HG02970 (cell line): ENCODE measurements at regions not wholly inside any gene's neighbourhood (a gene's known extent, or its start where the extent isn't known, plus 50 kb on each side); places are given as distances from the start of the nearest gene placed in this dataset.
"Not testable (repeated sequence)": the region's sequence is repeated elsewhere in the genome, so short reads cannot be mapped to it uniquely, and the experiment has no call there.

Experiments
- ATAC-seq: cut with Tn5 transposase; IDR thresholded peaks from one replicate; pipeline ENCODE4 v1.9.1; 2021; ENCODE audit warnings: mild to moderate bottlenecking, moderate library complexity, moderate number of reproducible peaks; ENCODE audit not compliant: unreplicated experiment, low FRiP score

DNA sequence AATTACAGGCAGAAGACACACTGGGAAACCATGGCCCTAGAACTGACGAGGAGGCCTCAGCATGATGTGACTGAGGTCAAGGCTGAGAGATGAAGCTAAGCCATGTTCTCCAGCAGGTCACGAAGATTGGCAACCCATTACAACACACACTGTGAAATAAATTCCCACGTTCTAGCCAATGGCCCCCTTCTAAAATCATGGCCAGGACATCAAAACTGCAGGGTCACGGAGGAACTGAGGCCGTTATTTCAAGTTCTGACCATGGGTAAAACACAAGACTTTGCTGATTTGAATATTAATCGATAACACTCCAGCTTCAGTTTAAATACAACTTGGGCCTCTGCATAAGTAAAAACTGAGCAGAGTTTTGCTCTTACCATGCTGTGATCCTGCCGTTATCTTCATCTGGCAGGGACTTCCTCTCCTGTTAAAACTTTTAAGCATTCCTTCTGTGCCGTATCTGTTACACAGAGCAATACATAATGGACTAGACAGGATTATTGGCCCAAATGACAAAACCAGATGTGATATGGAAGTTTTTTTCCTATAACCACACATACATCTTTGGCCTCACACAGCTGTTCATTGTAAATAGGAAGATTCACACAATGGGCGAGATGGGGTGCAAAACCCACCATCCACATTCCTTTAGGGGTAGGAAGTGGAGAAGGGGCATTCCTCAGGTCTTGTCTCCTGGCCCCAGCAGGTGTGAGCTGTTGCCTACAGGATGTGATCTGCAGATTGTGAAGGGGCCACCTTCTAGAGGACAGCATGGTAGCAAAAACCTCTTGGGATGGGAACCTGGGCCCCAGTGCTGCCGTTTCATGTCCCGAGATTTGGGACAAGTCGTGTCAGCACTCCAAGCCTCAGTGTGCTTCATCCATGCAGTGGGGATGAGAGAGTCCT is 207.4 kb downstream of the OPA1 start:
- no peak for ATAC-seq

GRCh38 chr3:193801097-193801496 is 208.1 kb downstream of the OPA1 start:
- ATAC-seq, result no peak

- ATAC-seq, result no peak
Observed at GRCh38 chr3:193803288-193803687, 210.3 kb downstream of the OPA1 start.

DNA sequence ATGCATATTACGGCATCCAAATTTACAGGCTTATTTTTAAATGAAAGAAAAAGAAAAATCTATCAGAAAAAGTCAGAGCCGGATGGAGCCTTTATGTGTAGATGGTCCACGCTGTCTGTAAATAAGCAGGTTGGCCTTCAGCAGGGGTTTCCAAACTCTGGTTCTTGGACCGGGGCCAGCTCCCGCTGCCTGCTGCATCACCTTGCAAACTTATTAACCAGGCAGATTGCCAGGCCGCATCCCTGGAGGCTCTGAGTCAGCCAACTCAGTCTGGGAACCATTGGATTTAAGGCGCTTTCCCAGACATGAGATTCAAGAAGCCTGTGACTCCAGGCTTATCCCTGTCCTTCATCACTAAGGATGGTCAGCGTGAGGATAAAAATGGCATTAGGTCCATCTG is 212.4 kb downstream of the OPA1 start:
- no peak for ATAC-seq

DNA sequence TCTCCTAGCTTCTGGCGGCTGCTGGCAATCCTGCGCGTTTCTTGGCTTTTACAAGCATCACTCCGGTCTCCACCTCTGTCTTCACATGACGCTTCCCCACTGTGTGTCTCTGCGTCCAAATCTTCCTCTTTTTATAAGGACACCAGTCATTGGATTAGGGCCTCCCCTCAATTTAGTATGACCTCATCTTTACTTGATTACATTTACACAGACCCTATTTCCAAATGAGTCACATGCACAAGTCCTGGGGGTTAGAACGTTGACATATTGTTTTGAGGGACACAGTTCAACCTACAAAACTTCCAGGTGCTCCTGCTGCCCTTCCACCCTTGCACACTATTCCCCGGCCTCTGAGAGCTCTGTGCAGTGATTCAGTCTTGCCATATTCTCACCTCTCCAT is 215.3 kb downstream of the OPA1 start:
- no peak for ATAC-seq

DNA sequence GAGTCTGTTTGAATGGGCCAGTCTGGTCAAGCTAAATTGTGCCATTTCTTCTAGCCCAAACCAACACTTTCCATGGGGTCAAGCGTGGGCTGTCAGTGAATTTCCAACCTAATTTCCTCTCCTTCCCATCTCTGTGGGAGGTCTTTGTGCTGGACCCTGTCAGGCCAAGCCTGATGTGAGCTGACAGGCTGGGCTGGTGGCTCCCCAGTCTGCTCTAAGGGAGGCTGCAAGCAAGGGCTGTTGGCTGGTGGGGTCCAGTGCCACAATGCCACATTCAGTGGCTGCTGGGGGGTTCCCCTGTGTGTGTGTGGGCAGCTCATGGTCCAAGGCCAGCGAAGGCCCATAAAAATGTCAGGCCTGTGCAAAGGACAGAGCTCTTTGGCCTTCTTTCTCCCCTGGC is 216.1 kb downstream of the OPA1 start:
- no peak for ATAC-seq

GRCh38 chr3:193812078-193812725 is 219.2 kb downstream of the OPA1 start:
- ATAC-seq, result no peak

DNA sequence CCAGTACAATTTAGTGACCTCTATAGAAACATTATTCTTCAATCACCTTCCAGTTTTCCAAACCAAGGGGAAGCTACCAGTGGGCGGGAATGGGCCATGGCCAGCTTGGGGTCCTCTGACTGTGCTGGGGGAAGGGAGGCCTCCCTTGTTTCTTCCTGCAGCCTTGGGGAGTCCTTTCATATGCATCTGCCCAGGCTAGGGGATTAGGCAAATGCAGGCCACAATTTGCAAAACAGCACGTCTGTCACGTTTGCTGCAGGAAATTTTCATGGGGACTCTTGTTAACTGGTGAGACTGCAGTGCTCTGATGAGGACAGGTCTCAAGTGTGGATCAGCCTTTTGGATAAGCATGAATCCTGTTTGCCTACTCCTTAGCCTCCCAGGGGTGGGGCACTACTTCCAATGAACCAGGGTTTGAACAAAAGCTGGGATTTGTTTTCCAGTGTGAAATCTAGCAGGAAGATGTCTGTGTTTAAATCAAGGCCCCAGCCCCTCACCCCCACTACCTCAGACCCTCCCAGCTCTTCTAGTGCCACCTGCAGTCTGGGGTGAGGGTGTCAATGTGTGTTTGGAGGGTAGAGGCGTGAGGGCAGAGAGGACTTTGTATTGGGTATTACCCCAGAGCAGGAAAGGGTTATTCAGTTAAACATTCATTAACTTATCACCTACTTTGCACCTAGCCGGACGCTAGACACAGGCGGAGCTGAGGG is 219.9 kb downstream of the OPA1 start:
- no peak for ATAC-seq

DNA sequence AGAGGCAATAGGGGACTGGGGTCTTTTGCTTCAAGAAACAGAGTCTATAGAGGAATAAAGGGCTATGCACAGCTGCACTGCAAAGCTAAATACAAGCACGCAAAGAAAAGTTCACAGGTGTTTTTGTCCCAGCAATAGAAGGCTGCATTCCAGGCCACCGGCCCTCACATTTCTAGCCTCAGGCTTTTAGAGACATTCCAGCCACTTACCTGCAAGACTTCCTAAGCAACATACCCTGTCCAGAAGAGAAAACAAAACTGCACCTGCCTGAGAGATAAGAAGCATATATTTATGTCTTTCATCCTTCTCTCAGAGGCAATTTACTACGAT is 220.5 kb downstream of the OPA1 start:
- no peak for ATAC-seq

DNA sequence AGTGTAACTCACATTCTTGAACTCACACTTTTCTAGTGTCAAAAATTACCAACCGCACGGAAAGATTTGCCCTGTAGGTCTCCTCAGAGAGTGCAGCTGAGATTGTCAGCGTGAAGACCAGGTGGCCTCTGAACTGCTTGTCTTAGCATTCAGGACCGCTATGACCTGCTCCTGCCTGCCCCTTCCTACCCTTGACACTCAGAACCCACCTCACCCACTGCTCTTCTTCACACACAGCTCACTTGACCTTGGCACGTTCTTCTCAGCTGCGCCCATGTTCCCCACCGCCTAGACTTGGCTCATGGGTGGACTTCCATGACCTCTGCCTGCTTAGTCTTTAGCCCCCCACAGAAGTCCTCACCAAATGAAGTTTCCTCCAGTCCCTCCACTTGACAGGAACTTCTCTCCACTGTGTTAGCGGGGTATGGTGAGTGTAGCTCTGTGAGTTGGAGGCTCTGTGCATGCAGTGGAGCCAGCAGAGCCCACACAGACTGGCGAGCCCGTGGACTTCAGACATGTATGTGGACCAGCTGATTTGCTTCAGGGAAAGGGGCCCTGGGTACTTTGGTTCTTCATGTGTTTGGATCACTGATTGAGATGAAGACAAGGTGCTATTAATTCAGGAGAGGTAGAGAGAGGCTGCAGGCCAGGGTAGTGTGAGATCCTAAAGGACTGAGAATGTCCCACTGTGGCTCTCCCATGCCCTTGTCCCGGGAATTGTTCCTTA is 221.3 kb downstream of the OPA1 start:
- ATAC-seq, result no peak

GRCh38 chr3:193815246-193816027 is 222.4 kb downstream of the OPA1 start:
- no peak for ATAC-seq

- no peak for ATAC-seq
Observed at GRCh38 chr3:193816028-193816395, 223.0 kb downstream of the OPA1 start.

DNA sequence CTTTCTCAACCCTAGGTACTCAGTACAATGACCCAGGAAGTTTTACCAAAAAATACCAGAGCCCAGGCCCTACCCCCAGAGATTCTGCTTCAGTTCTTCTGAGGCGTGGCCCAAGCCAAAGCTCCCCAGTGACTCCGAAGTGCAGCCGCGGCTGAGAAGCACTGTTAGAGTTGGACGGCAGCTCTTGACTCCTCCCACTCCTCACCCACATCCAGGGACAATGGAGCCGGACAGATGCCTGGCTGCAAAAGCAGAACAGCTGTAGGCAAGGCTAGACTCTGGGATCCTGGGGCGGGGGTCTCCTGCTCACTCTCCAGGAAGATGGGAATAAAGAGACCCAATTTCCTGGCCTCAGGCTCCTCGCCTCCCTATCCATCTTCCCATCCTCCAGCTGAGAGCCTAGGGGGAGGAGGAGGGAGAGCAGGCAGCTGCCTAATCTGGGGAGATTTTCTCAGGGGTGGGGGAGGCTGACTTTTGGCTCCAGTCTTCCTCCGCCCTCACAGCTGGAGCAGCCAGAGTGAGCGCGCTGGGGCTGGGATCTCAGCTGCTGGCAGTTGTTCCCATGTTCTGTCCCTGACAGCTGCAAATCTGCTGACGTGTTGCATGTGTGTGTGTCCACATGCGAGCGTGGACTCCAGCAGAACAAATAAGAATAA is 223.8 kb downstream of the OPA1 start:
- no peak for ATAC-seq

GRCh38 chr3:193819117-193820010 is 226.4 kb downstream of the OPA1 start:
- ATAC-seq, result no peak

DNA sequence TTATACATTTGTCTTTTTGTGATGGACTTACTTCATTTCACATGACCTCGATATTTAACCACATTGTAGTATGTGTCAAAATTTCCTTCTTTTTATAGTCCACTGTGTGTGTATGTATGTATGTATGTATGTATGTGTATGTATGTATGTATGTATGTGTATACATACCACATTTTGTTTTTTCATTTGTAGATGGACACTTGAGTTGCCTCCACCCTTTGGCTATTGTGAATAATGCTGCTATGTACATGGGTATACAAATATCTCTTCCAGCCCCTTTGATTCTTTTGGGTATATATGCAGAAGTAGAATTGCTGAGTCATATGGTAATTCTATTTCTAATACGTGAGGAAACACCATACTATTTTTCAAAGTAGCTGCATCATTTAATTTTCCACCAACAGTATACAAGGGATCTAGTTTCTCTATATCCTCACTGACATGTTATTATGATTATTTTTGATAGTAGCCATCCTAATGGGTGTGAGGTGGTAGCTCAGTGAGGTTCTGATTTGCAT is 228.2 kb downstream of the OPA1 start:
- ATAC-seq, result no peak

GRCh38 chr3:193822492-193823212 is 229.6 kb downstream of the OPA1 start:
- ATAC-seq, result no peak

DNA sequence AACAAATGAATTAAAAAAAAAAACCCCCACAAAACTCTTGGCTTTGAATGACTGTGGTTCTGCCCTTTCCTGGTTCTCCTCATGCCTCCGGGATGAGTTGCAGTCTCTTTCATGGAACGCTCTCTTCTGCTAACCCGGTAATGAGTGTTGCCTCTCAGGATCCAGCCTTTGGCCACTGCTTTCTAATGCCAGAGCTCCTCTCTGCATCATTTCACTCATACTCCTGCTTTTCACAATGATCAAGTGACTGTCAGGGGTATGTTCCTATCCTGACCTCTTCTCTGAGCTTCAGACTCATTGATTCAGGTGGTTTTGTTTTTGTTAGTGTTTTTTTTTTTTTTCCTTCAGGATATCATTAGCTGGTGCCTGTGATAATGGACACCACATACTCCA is 230.2 kb downstream of the OPA1 start:
- ATAC-seq, result not testable (repeated sequence)

DNA sequence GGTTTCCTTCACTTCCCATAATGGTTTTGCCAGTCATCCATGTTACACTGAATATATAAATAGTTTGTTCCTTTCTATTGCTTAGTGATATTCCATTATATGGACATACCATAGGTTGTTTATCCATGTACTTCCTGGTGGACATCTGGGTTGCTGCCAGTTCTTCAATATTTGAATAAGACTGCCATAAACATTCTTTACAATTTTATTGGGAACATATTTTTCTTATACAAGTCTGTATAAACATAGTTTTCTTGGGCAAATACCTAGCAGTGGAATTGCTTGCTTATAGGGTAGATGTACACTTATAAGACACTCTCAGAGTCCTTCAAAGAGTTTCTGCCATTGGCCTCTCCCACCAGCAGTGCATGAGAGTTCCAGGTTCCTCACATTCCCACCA is 231.4 kb downstream of the OPA1 start:
- ATAC-seq, result no peak
